HG03175 (cell line): ENCODE measurements at regions not wholly inside any gene's neighbourhood (a gene's known extent, or its start where the extent isn't known, plus 50 kb on each side); places are given as distances from the start of the nearest gene placed in this dataset.
"Not testable (repeated sequence)": the region's sequence is repeated elsewhere in the genome, so short reads cannot be mapped to it uniquely, and the experiment has no call there.

ENCODE experiments used
- ATAC-seq: cut with Tn5 transposase; IDR thresholded peaks from one replicate; pipeline ENCODE4 v1.9.1; 2021; ENCODE audit warnings: mild to moderate bottlenecking, moderate library complexity; ENCODE audit not compliant: unreplicated experiment

DNA sequence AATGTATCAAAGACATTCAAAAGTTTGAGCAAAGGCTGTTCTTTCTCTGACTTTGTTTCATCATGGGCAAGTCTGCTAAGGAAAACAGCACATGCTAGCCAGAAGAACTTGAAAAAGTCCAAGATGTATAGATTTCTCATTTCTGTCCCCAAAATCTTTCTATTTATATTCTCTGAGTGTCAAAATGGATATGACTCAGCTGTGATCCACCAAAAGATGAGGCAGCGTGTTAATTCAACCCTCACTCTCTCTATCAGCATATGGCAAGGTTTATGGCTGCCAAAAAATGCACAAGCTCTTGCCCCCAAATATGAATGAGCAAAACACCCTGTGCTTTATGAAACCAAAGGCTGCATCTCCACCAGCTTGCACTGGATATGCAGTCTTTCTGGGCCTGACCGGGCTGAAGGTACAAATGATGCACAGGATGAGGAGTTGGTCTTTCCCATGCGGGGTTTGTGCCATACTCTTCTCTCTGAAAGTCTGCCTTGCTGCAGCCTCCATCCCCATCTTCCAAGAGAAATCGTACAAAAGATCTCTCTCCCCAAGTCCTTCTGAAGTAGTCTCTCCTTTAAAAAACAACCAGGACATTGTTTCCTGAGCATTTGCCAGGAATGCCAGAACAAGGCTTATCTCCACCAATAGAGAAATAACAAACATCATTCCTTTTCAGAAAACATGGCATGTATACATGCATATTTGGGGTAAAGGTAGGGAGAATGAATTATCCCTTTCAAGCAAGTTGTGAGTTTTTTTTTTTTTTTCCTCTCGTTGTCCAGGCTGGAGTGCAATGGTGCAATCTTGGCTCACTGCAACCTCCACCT, 203.4 kb downstream of the TMX1 start:
- ATAC-seq = no peak

DNA sequence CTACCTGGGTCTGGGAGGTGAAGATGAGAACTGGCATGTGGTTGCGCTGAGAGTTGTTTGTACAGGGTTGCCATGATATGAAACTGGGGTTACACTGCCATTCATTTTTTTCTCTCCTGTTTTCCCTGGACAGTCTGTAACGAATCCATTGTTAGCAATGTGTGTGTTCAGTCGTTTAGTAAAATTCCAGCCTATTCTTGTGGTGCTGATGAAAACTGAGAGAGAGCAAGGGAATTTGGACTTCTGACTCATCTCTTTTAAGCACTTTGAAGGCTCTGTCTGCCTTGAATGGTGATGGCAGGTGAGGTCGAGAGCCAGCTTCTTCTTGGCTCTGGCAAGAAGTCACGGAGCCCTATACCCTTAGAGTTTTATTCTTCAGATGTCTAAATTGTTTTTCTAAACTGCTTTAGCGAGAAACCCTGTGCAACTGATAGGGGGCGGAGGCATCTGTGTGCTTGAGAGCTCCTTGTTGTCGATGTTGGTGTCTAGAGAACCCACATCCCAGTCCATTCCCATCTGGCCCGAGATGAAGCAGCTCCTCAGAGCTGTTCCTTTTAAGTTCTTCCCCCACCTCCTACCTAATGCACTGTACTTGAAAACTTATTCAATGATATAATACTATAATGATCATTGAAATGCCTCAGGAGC, 204.4 kb downstream of the TMX1 start:
- no peak for ATAC-seq

DNA sequence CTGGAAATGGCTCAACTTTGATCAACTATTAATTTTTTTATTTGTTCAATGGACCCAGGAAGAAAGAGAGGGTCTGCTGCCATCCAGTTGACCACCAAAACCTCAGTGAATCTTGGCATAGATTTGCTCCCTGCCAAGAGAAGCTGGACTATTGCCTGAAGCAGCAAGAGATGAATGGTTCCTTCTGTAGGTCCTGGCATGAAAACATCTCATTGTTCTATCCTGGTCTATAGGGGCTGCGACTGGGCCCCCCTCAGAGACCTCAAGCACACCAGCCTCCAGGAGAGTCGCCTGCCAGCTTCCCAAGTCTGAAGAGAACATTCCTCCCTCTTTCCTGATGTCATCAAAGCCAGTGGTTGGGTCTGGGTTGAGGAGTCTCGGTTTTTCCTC, 204.9 kb downstream of the TMX1 start:
- no peak for ATAC-seq

DNA sequence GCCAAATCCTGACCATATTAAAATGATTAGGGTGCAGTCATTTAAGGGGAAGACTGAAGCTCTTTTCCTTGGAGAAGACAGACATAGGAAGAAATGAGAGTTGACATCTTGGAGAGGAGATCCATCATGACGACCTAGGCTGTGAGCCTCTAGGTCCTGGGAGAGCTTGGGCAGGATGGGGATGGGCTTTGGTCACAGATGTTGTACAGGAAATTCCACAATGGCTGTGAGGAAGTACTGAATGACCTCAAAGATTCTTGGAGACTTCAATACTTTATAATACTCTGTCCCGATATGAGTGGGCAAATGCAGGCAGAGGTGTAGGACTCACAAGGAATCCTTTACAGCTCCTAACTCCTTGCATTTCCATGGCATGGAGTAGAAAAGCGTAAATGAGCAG, 204.9 kb upstream of the FRMD6 start:
- ATAC-seq = no peak

DNA sequence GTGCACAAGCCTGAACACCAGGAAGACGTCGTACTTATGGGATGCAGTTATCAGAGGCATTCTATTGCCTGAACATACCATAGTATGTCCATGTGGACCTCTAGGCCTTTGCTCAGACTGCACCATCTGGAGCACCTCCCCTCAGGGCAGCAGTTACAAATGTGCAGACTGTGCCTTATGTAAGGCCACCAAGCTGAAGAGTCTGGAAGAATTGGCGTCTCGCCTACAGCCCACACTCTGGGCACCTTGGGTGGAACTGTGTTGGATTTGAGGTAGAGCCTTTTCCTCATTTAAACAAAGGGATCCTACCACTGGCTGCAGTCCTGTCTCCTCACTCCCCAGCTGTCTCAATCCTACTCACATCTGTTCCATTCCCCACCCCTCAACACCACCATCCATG, 204.3 kb upstream of the FRMD6 start:
- ATAC-seq = no peak

DNA sequence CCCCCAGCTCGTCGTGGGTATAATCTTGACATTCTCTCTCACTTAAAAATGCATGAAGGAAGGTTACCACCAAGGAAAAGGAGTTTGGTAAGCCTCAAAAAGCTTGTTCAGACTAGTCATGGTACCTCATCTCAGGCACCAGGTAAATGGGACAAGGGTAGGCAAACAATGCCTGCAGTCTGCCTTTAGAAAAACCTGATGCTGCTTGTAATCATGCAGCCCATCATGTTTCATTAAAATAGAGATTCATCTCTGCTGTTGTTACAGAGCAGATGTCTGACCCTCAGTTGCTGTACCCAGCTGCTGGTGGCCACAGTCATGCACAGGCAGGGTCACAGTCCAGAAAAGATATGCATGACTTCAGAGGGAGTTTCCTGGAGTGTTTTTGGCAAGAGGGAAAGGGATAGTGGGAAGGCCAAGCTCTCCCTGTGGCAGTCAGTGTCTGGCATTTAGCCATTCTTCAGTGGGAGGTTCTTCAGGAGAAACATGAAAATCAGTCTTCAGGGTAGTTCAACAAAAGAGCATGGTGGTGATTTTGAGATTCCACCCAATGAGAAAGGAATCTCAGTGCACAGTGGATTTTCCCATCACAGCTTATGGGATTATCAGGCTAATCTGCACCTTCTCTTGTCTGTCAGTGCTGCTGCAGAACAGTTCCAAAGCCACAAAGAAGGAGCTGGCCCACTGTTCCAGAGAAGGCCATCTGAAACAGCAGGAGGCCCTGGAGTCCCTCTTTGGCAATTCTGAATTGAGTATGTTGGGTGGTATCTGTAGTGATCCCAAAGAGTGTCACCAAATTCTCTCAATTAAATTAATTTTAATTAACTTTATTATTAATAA, 202.7 kb upstream of the FRMD6 start:
- ATAC-seq = no peak

DNA sequence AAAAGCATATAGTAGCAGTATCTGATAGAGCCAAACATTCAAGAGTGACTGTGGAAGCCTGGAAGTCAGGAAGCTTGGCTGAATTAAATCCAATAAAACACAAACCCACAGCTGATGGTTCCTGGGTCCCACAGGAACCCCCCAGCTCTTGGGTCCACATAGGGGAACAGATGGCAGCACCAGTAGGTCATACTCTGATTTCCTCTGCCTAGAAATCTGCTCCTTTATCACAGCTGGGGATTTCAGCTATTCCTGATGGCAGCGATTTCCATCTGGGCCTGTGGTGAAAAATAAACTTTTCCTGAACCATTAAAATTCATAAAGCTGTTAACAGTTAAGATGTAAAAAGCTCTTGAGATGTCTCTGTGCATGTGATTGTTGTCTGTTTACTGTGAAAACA, 202.0 kb upstream of the FRMD6 start:
- ATAC-seq = no peak

DNA sequence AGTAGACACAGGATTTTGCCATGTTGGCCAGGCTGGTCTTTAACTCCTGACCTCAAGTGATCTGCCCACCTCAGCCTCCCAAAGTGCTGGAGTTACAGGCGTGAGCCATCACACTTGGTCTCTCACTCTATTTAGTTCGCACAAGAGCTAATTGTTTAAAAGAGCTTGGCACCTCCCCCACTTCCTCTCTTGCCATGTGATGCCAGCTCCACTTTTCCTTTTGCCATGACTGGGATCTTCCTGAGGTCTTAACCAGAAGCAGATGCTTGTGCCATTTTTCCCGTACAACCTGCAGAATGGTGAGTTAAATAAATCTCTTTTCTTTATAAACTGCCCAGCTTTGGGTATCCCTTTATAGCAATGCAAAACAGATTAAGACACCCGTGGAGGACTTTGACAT, 200.1 kb upstream of the FRMD6 start:
- ATAC-seq = no peak

- no peak for ATAC-seq
Observed at GRCh38 chr14:51453869-51454268, 197.8 kb upstream of the FRMD6 start.

DNA sequence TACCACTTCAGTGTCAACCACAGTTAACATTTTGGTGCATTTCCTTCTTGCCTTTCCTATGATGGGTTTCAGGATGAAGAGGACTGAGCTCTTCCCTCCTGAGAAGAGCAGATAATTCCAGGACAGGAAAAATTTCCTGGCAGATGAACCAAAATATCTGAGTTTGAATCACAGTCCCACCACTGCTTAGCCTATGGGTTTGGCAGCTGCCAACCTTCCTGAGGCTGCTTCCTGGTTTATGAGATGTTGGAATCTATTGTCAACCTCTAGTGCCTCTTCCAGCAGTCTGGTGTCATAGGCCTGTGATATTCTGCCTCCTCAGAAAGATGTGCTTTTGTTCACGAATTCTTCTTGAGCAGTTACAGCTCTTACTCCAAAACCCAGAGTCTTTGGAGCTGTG, 197.4 kb upstream of the FRMD6 start:
- no peak for ATAC-seq

- ATAC-seq = no peak
Observed at GRCh38 chr14:51455041-51455835, 196.5 kb upstream of the FRMD6 start.

DNA sequence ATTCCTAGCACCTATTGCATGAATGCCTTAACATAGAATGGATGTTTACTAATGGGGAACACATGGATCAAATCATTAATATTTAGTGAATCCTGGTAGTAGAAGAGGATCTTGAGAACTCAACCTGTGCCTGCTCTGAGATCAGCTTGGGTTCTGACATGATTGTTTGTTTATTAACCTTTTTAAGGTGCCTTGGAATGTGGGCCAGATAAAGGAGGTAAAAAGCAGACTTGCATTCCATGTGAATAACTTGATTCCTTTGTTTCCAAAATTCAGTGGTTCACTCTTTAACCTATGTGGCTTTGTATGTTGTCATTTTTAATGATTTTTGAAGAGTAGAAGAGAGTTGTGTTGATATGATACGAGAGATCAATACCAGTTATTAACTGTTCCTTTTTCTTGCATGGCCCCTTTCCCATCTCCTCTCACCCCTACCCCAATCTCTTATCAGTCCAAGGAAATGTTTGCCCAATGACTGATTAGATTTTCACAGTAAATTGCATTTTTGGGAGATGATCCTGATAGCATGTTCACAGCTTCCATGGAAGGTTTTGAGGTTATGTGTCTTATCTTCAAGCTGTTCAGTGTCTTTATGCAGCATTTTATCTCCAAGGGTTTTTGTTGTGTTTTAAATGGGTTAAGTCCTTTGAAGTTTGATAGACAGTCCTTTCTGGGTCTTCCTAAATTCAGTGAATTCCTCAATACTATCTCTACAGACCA, 193.7 kb upstream of the FRMD6 start:
- no peak for ATAC-seq

DNA sequence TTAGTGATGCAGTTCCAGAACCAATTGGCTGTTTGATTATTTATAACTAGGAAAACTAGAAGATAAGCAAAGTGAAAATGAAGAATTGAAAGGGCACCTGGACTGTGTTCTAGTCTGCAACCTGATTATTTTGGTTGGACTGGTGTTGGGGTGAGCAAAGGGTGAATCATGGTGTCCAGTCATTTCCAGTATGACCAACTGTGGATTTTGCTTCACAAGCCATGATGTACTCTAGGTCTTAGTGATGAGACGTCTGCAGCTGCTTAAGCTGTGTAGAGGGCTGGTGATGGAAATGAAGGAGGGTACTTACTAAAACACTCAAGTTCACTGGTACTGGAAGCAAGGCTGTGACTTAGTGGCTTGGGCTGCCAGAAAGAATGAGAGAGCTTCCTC, 193.2 kb upstream of the FRMD6 start:
- no peak for ATAC-seq

- ATAC-seq = no peak
Observed at GRCh38 chr14:51460011-51460410, 191.7 kb upstream of the FRMD6 start.

GRCh38 chr14:51462182-51462581, 189.5 kb upstream of the FRMD6 start:
- no peak for ATAC-seq

- ATAC-seq = no peak
Observed at GRCh38 chr14:51462706-51463105, 189.0 kb upstream of the FRMD6 start.

- no peak for ATAC-seq
Observed at GRCh38 chr14:51463461-51463860, 188.2 kb upstream of the FRMD6 start.

DNA sequence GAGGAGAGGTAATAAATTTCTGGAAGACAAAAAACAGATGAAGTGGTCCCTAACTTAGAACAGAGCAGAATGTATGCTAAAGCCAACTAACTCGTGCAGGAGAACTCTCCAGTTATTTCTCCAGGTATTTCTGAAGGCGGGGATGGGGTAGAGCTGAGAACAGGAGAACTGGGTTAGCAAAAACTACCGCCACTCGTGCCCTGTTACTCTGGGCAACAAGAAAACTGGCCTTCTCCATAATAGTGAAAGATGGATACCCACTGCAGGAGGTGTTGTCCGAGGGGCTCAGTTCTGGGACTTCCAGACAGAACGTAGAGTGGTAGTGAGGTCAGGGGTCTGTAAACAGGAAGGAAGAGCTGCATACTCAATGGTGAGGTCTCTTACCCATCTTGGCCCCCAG, 187.3 kb upstream of the FRMD6 start:
- no peak for ATAC-seq

DNA sequence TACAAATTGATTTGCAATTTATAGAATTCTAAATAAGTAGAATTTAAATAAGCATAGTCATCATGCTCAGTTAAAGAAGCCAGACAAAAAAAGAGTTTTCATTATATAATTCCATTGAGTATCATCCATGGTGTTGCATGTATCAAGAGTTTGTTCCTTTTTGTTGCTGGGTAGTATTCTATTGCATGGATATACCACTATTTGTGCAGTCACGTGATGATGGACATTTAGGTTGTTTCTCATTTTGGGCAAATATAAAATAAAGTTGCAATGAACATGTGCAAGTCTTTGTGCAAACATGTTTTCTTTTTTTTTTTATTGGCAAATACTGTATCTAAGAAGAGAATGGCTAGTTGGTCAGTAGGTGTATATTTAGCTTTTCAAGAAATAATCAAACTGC, 186.2 kb upstream of the FRMD6 start:
- ATAC-seq = no peak

GRCh38 chr14:51467392-51467791, 184.3 kb upstream of the FRMD6 start:
- ATAC-seq = not testable (repeated sequence)
